WTC11 (cell line): ENCODE measurements at regions not wholly inside any gene's neighbourhood (a gene's known extent, or its start where the extent isn't known, plus 50 kb on each side); places are given as distances from the start of the nearest gene placed in this dataset.

ENCODE experiments used
- GRHL2 ChIP-seq: fragments of 250-450 bp; sonication (Bioruptor Pico); IDR thresholded peaks from 2 replicates; pipeline ENCODE4 v1.8.0; 2022; ENCODE audit warnings: mild to moderate bottlenecking, moderate library complexity; ENCODE audit not compliant: insufficient replicate concordance, severe bottlenecking
- RELA ChIP-seq: sonication (generic); formaldehyde crosslinking; IDR thresholded peaks from 2 replicates; pipeline ENCODE4 v1.8.1; 2022; ENCODE audit warnings: missing genetic modification reagents, mild to moderate bottlenecking, borderline replicate concordance
- SMAD3 ChIP-seq: sonication (generic); formaldehyde crosslinking; IDR thresholded peaks from 2 replicates; pipeline ENCODE4 v1.8.0; 2022; ENCODE audit warnings: missing genetic modification reagents, mild to moderate bottlenecking, borderline replicate concordance
- TF ChIP-seq, protein P1 (sequence below): fragments of 250-450 bp; sonication (Bioruptor Pico); IDR thresholded peaks from 2 replicates; pipeline ENCODE4 v1.9.0; 2021; ENCODE audit warnings: mild to moderate bottlenecking
- TF ChIP-seq, protein P2 (sequence below): fragments of 250-450 bp; sonication (Bioruptor Pico); IDR thresholded peaks from 2 replicates; pipeline ENCODE4 v1.9.0; 2021; ENCODE audit warnings: mild to moderate bottlenecking, borderline replicate concordance
- TF ChIP-seq, protein P3 (sequence below): sonication (generic); formaldehyde crosslinking; IDR thresholded peaks from 2 replicates; pipeline ENCODE4 v1.8.1; 2022; ENCODE audit warnings: low read depth, mild to moderate bottlenecking, moderate library complexity, missing genetic modification reagents, borderline replicate concordance
- TF ChIP-seq, protein P4 (sequence below): fragments of 250-450 bp; sonication (Bioruptor Pico); IDR thresholded peaks from 2 replicates; pipeline ENCODE4 v1.9.0; 2021; ENCODE audit warnings: mild to moderate bottlenecking
- TF ChIP-seq, protein P5 (sequence below): sonication (generic); formaldehyde crosslinking; conservative IDR thresholded peaks from 2 replicates; pipeline ENCODE4 v1.8.1; 2023; ENCODE audit warnings: mild to moderate bottlenecking, low read depth, missing genetic modification reagents, moderate library complexity
- TF ChIP-seq, protein P6 (sequence below): sonication (generic); formaldehyde crosslinking; IDR thresholded peaks from 2 replicates; pipeline ENCODE4 v1.8.0; 2022; ENCODE audit warnings: missing genetic modification reagents

DNA sequence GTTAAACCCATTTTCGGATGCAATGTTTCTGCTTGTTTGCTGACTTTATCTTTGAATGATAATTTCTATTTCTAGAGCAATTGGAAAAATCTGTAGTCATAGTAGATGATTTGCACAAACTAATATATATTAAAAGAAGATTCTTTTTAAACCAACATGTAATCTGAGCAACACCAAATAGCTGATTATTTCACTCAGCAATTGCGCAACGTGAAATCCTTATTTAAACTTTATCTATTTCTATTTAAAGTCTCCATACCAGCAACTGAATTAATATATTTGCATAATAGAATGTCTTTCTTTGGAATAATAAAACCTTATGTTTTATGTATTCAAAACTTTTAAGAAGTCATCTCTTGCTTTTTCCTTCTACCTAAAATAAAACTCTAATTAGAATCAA, 1132.4 kb downstream of the FLRT2 start (continued):
- TF ChIP-seq, protein P1, sequence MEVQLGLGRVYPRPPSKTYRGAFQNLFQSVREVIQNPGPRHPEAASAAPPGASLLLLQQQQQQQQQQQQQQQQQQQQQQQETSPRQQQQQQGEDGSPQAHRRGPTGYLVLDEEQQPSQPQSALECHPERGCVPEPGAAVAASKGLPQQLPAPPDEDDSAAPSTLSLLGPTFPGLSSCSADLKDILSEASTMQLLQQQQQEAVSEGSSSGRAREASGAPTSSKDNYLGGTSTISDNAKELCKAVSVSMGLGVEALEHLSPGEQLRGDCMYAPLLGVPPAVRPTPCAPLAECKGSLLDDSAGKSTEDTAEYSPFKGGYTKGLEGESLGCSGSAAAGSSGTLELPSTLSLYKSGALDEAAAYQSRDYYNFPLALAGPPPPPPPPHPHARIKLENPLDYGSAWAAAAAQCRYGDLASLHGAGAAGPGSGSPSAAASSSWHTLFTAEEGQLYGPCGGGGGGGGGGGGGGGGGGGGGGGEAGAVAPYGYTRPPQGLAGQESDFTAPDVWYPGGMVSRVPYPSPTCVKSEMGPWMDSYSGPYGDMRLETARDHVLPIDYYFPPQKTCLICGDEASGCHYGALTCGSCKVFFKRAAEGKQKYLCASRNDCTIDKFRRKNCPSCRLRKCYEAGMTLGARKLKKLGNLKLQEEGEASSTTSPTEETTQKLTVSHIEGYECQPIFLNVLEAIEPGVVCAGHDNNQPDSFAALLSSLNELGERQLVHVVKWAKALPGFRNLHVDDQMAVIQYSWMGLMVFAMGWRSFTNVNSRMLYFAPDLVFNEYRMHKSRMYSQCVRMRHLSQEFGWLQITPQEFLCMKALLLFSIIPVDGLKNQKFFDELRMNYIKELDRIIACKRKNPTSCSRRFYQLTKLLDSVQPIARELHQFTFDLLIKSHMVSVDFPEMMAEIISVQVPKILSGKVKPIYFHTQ = no peak
- TF ChIP-seq, protein P2, sequence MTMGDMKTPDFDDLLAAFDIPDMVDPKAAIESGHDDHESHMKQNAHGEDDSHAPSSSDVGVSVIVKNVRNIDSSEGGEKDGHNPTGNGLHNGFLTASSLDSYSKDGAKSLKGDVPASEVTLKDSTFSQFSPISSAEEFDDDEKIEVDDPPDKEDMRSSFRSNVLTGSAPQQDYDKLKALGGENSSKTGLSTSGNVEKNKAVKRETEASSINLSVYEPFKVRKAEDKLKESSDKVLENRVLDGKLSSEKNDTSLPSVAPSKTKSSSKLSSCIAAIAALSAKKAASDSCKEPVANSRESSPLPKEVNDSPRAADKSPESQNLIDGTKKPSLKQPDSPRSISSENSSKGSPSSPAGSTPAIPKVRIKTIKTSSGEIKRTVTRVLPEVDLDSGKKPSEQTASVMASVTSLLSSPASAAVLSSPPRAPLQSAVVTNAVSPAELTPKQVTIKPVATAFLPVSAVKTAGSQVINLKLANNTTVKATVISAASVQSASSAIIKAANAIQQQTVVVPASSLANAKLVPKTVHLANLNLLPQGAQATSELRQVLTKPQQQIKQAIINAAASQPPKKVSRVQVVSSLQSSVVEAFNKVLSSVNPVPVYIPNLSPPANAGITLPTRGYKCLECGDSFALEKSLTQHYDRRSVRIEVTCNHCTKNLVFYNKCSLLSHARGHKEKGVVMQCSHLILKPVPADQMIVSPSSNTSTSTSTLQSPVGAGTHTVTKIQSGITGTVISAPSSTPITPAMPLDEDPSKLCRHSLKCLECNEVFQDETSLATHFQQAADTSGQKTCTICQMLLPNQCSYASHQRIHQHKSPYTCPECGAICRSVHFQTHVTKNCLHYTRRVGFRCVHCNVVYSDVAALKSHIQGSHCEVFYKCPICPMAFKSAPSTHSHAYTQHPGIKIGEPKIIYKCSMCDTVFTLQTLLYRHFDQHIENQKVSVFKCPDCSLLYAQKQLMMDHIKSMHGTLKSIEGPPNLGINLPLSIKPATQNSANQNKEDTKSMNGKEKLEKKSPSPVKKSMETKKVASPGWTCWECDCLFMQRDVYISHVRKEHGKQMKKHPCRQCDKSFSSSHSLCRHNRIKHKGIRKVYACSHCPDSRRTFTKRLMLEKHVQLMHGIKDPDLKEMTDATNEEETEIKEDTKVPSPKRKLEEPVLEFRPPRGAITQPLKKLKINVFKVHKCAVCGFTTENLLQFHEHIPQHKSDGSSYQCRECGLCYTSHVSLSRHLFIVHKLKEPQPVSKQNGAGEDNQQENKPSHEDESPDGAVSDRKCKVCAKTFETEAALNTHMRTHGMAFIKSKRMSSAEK = no peak
- TF ChIP-seq, protein P3, sequence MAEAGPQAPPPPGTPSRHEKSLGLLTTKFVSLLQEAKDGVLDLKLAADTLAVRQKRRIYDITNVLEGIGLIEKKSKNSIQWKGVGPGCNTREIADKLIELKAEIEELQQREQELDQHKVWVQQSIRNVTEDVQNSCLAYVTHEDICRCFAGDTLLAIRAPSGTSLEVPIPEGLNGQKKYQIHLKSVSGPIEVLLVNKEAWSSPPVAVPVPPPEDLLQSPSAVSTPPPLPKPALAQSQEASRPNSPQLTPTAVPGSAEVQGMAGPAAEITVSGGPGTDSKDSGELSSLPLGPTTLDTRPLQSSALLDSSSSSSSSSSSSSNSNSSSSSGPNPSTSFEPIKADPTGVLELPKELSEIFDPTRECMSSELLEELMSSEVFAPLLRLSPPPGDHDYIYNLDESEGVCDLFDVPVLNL = no peak
- TF ChIP-seq, protein P4, sequence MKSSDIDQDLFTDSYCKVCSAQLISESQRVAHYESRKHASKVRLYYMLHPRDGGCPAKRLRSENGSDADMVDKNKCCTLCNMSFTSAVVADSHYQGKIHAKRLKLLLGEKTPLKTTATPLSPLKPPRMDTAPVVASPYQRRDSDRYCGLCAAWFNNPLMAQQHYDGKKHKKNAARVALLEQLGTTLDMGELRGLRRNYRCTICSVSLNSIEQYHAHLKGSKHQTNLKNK (CRISPR knock-in tag) = no peak
- TF ChIP-seq SMAD3 (CRISPR knock-in tag) (no peak), GRHL2 (CRISPR knock-in tag) (no peak), RELA (CRISPR knock-in tag) (no peak)
- TF ChIP-seq, protein P5, sequence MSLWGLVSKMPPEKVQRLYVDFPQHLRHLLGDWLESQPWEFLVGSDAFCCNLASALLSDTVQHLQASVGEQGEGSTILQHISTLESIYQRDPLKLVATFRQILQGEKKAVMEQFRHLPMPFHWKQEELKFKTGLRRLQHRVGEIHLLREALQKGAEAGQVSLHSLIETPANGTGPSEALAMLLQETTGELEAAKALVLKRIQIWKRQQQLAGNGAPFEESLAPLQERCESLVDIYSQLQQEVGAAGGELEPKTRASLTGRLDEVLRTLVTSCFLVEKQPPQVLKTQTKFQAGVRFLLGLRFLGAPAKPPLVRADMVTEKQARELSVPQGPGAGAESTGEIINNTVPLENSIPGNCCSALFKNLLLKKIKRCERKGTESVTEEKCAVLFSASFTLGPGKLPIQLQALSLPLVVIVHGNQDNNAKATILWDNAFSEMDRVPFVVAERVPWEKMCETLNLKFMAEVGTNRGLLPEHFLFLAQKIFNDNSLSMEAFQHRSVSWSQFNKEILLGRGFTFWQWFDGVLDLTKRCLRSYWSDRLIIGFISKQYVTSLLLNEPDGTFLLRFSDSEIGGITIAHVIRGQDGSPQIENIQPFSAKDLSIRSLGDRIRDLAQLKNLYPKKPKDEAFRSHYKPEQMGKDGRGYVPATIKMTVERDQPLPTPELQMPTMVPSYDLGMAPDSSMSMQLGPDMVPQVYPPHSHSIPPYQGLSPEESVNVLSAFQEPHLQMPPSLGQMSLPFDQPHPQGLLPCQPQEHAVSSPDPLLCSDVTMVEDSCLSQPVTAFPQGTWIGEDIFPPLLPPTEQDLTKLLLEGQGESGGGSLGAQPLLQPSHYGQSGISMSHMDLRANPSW (CRISPR knock-in tag) = no peak
- TF ChIP-seq, protein P6, sequence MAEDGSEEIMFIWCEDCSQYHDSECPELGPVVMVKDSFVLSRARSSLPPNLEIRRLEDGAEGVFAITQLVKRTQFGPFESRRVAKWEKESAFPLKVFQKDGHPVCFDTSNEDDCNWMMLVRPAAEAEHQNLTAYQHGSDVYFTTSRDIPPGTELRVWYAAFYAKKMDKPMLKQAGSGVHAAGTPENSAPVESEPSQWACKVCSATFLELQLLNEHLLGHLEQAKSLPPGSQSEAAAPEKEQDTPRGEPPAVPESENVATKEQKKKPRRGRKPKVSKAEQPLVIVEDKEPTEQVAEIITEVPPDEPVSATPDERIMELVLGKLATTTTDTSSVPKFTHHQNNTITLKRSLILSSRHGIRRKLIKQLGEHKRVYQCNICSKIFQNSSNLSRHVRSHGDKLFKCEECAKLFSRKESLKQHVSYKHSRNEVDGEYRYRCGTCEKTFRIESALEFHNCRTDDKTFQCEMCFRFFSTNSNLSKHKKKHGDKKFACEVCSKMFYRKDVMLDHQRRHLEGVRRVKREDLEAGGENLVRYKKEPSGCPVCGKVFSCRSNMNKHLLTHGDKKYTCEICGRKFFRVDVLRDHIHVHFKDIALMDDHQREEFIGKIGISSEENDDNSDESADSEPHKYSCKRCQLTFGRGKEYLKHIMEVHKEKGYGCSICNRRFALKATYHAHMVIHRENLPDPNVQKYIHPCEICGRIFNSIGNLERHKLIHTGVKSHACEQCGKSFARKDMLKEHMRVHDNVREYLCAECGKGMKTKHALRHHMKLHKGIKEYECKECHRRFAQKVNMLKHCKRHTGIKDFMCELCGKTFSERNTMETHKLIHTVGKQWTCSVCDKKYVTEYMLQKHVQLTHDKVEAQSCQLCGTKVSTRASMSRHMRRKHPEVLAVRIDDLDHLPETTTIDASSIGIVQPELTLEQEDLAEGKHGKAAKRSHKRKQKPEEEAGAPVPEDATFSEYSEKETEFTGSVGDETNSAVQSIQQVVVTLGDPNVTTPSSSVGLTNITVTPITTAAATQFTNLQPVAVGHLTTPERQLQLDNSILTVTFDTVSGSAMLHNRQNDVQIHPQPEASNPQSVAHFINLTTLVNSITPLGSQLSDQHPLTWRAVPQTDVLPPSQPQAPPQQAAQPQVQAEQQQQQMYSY = no peak
- TF ChIP-seq, all 79 proteins: peak for 0
